Activated CD4-positive, alpha-beta T cell treated with anti-CD3 and anti-CD28 coated beads, Interleukin-2, amount 50 U/mL, for 4 hours (primary cell): ENCODE measurements at regions not wholly inside any gene's neighbourhood (a gene's known extent, or its start where the extent isn't known, plus 50 kb on each side); places are given as distances from the start of the nearest gene placed in this dataset.

ENCODE experiments used
- DNase-seq, 2 experiments: peaks; one replicate each; pipeline ENCODE4 v3.0.0-alpha.2; 2020

GRCh38 chr2:18465979-18466378 lies 94.5 kb downstream of the RDH14 start:
- no peak for DNase-seq

- DNase-seq = no peak
Observed at GRCh38 chr2:18464913-18465312, 95.5 kb downstream of the RDH14 start.

GRCh38 chr2:18456026-18456425 lies 104.4 kb downstream of the RDH14 start:
- no peak for DNase-seq

- DNase-seq = no peak
Observed at GRCh38 chr2:18455236-18455862, 105.1 kb downstream of the RDH14 start.

GRCh38 chr2:18454692-18455235 lies 105.7 kb downstream of the RDH14 start:
- no peak for DNase-seq

GRCh38 chr2:18446715-18447114 lies 113.7 kb downstream of the RDH14 start:
- DNase-seq = no peak

GRCh38 chr2:18445433-18446320 lies 114.8 kb downstream of the RDH14 start:
- no peak for DNase-seq

- no peak for DNase-seq
Observed at GRCh38 chr2:18444806-18445205, 115.6 kb downstream of the RDH14 start.

- DNase-seq = no peak
Observed at GRCh38 chr2:18441583-18441982, 118.9 kb downstream of the RDH14 start.

GRCh38 chr2:18440777-18441176 lies 119.7 kb downstream of the RDH14 start:
- DNase-seq = no peak

- no peak for DNase-seq
Observed at GRCh38 chr2:18440141-18440661, 120.3 kb downstream of the RDH14 start.

GRCh38 chr2:18439716-18440115 lies 120.7 kb downstream of the RDH14 start:
- DNase-seq = no peak

GRCh38 chr2:18437909-18438308 lies 122.5 kb downstream of the RDH14 start:
- no peak for DNase-seq

- DNase-seq = no peak
Observed at GRCh38 chr2:18436503-18437005, 123.9 kb downstream of the RDH14 start.

- DNase-seq = no peak
Observed at GRCh38 chr2:18435426-18436037, 124.9 kb downstream of the RDH14 start.

GRCh38 chr2:18433872-18434271 lies 126.6 kb downstream of the RDH14 start:
- no peak for DNase-seq

GRCh38 chr2:18432999-18433398 lies 127.5 kb downstream of the RDH14 start:
- no peak for DNase-seq

- no peak for DNase-seq
Observed at GRCh38 chr2:18430996-18431748, 129.3 kb downstream of the RDH14 start.

GRCh38 chr2:18428516-18428915 lies 131.9 kb downstream of the RDH14 start:
- no peak for DNase-seq

GRCh38 chr2:18427762-18428161 lies 132.7 kb downstream of the RDH14 start:
- no peak for DNase-seq

- DNase-seq = no peak
Observed at GRCh38 chr2:18426174-18426573, 134.3 kb downstream of the RDH14 start.

GRCh38 chr2:18425210-18425703 lies 135.2 kb downstream of the RDH14 start:
- DNase-seq = no peak
